ENCODE measurements at regions not wholly inside any gene's neighbourhood (a gene's known extent, or its start where the extent isn't known, plus 50 kb on each side); places are given as distances from the start of the nearest gene placed in this dataset.
A peak's percentile ranks its signal among the peaks of the same experiment; 100 is the strongest.

- Histone ChIP-seq H3K9ac (ENCODE audit: insufficient read depth, low read length, poor library complexity, severe bottlenecking) (peak overlapping the region; percentile 32), H2AFZ (ENCODE audit: insufficient read depth, low read depth, low read length, poor library complexity, severe bottlenecking) (no peak overlapping the region), H3K27ac (ENCODE audit: low read depth in 1 of 2, low read length in 2 of 2) (peak overlapping the region in 1 of 2 donors; percentile 66), H3K79me2 (ENCODE audit: insufficient read depth, low read length) (no peaks in the 10 kb centered on the region), H4K20me1 (ENCODE audit: insufficient read depth, low read length) (no peaks in the 10 kb centered on the region), H3K36me3 (replicated peaks in 1 of 2; ENCODE audit: control insufficient read depth in 1 of 2, insufficient read depth in 2 of 2, low read length in 2 of 2) (no peaks in the 10 kb centered on the region), H3K4me3 (replicated peaks in 1 of 3; ENCODE audit: low read depth in 2 of 3, low read length in 3 of 3) (peak overlapping the region in 1 of 3 experiments; percentile 66), H3K4me2 (replicated peaks; ENCODE audit: extremely low read depth, low read length, poor library complexity, severe bottlenecking) (peak overlapping the region; percentile 77), H3K4me1 (ENCODE audit: control insufficient read depth in 1 of 2, insufficient read depth in 2 of 2, low read length in 2 of 2) (peaks cover 16 to 19% of the 10 kb centered on the region in 2 donors), H3K27me3 (ENCODE audit: control insufficient read depth in 2 of 2, insufficient read depth in 2 of 2, low read length in 2 of 2) (no peaks in the 10 kb centered on the region), H3K9me3 (replicated peaks in 1 of 2; ENCODE audit: control insufficient read depth in 1 of 2, insufficient read depth in 1 of 2, low read length in 2 of 2) (no peaks in the 10 kb centered on the region)
- WGBS (ENCODE audit: insufficient coverage): 38% methylated on average over 2 of the region's 11 CpGs
- intact Hi-C loops (cut with micrococcal nuclease): no loop called here
- Mint-ChIP-seq H3K27me3 (ENCODE audit: low read depth in 3 of 3) (peaks cover 0 to 3% (median 3%) of the 10 kb centered on the region in 3 donors), H3K27ac (peak overlapping the region in 1 of 7 donors; percentile 3), H3K4me1 (peaks cover 21% of the 10 kb centered on the region), H3K36me3 (no peaks in the 10 kb centered on the region), H3K9me3 (peaks cover 0 to 5% (median 0%) of the 10 kb centered on the region in 7 donors), H3K4me3 (peak overlapping the region in 1 of 2 donors; percentile 18)
- DNase-seq: no peak
- TF ChIP-seq, protein P1, sequence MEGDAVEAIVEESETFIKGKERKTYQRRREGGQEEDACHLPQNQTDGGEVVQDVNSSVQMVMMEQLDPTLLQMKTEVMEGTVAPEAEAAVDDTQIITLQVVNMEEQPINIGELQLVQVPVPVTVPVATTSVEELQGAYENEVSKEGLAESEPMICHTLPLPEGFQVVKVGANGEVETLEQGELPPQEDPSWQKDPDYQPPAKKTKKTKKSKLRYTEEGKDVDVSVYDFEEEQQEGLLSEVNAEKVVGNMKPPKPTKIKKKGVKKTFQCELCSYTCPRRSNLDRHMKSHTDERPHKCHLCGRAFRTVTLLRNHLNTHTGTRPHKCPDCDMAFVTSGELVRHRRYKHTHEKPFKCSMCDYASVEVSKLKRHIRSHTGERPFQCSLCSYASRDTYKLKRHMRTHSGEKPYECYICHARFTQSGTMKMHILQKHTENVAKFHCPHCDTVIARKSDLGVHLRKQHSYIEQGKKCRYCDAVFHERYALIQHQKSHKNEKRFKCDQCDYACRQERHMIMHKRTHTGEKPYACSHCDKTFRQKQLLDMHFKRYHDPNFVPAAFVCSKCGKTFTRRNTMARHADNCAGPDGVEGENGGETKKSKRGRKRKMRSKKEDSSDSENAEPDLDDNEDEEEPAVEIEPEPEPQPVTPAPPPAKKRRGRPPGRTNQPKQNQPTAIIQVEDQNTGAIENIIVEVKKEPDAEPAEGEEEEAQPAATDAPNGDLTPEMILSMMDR (IDR thresholded peaks at IDR 0.05): no peak
Observed at GRCh38 chr5:124056326-124056990, 544.5 kb downstream of the CSNK1G3 start.

GRCh38 chr5:124055751-124056150 lies 543.8 kb downstream of the CSNK1G3 start:
- Histone ChIP-seq H3K27ac (ENCODE audit: low read depth in 1 of 2, low read length in 2 of 2) (no peak overlapping the region), H3K79me2 (ENCODE audit: insufficient read depth, low read length) (no peaks in the 10 kb centered on the region), H3K4me1 (ENCODE audit: control insufficient read depth in 1 of 2, insufficient read depth in 2 of 2, low read length in 2 of 2) (peaks cover 16 to 19% of the 10 kb centered on the region in 2 donors), H3K4me3 (replicated peaks in 1 of 3; ENCODE audit: low read depth in 2 of 3, low read length in 3 of 3) (no peak overlapping the region), H3K36me3 (replicated peaks in 1 of 2; ENCODE audit: control insufficient read depth in 1 of 2, insufficient read depth in 2 of 2, low read length in 2 of 2) (no peaks in the 10 kb centered on the region), H3K4me2 (replicated peaks; ENCODE audit: extremely low read depth, low read length, poor library complexity, severe bottlenecking) (no peak overlapping the region), H2AFZ (ENCODE audit: insufficient read depth, low read depth, low read length, poor library complexity, severe bottlenecking) (no peak overlapping the region), H3K27me3 (ENCODE audit: control insufficient read depth in 2 of 2, insufficient read depth in 2 of 2, low read length in 2 of 2) (no peaks in the 10 kb centered on the region), H3K9ac (ENCODE audit: insufficient read depth, low read length, poor library complexity, severe bottlenecking) (no peak overlapping the region), H3K9me3 (replicated peaks in 1 of 2; ENCODE audit: control insufficient read depth in 1 of 2, insufficient read depth in 1 of 2, low read length in 2 of 2) (no peaks in the 10 kb centered on the region), H4K20me1 (ENCODE audit: insufficient read depth, low read length) (no peaks in the 10 kb centered on the region)
- no peak overlapping the region for H3K27ac Mint-ChIP-seq
- H3K27me3 Mint-ChIP-seq (ENCODE audit: low read depth in 3 of 3): peaks cover 0 to 3% (median 3%) of the 10 kb centered on the region in 3 donors
- intact Hi-C loops (cut with micrococcal nuclease): no loop called here
- H3K4me1 Mint-ChIP-seq: peaks cover 21% of the 10 kb centered on the region
- no CpG with 5 or more reads among the region's 1 CpG for WGBS (ENCODE audit: insufficient coverage)
- no peak for DNase-seq
- H3K36me3 Mint-ChIP-seq: no peaks in the 10 kb centered on the region
- no peak overlapping the region for H3K4me3 Mint-ChIP-seq
- peaks cover 0 to 5% (median 0%) of the 10 kb centered on the region in 7 donors for H3K9me3 Mint-ChIP-seq
- TF ChIP-seq, protein P1 (IDR thresholded peaks at IDR 0.05): no peak

Data from CD14-positive monocyte (primary cell).